ENCODE measurements at regions not wholly inside any gene's neighbourhood (a gene's known extent, or its start where the extent isn't known, plus 50 kb on each side); places are given as distances from the start of the nearest gene placed in this dataset.

GRCh38 chr14:51547260-51547659, 104.5 kb upstream of the FRMD6 start:
- no peak for FAIRE-seq

More at GRCh38 chr14:51547260-51547659, 104.5 kb upstream of the FRMD6 start:
- H2BK12ac ChIP-seq (ENCODE audit: low read depth, low read length) = no peak overlapping the region
- ChIA-PET CTCF (ENCODE audit: partially characterized antibody) (interaction anchor here (1.4 kb wide), 1 partner anchor 585 kb away, joined by 5 read pairs; no protein-coding TSS in a partner anchor), POLR2A (ENCODE audit: partially characterized antibody) (no interaction called here)
- H2AFZ ChIP-seq (ENCODE audit: low read length) = no peak overlapping the region
- no peak overlapping the region for H2BK120ac ChIP-seq (replicated peaks; ENCODE audit: low read depth, low read length)
- H3K4me1 ChIP-seq (replicated peaks in 1 of 4; ENCODE audit: control insufficient read depth in 3 of 4, insufficient read depth in 4 of 4, low read length in 3 of 4) = no peaks in the 10 kb centered on the region
- DNase-seq (ENCODE audit: low read depth in 1 of 2, low spot score in 2 of 2) = no peak
- no peak overlapping the region for H2BK15ac ChIP-seq (ENCODE audit: low read length)
- no peak overlapping the region for H4K8ac ChIP-seq (ENCODE audit: extremely low read depth, insufficient read depth, low read length)
- no peaks in the 10 kb centered on the region for H3K36me3 ChIP-seq (ENCODE audit: control insufficient read depth in 2 of 4, insufficient read depth in 4 of 4, low read length in 3 of 4)
- 88% methylated on average over 3 of the region's 3 CpGs; no CpG with 5 or more reads in 1 of the 2 experiments for WGBS, 2 experiments (ENCODE audit: extremely low coverage in 1 of 2, insufficient coverage in 1 of 2, insufficient read length in 1 of 2, insufficient replicate concordance in 2 of 2, low coverage in 1 of 2, low lambda C conversion rate in 2 of 2, missing lambda C conversion rate in 1 of 2)
- H3K23me2 ChIP-seq (ENCODE audit: low read depth, low read length) = no peaks in the 10 kb centered on the region
- no peak overlapping the region for H3K27ac ChIP-seq (ENCODE audit: low read depth, low read length)
- H4K20me1 ChIP-seq (replicated peaks in 1 of 2; ENCODE audit: control insufficient read depth in 1 of 2, insufficient read depth in 2 of 2, low read length in 2 of 2) = no peaks in the 10 kb centered on the region
- no peak overlapping the region for H2BK5ac ChIP-seq (ENCODE audit: low read depth, low read length)
- H3K23ac ChIP-seq (ENCODE audit: insufficient read length) = no peak overlapping the region
- H3K79me2 ChIP-seq (ENCODE audit: control insufficient read depth in 1 of 2, insufficient read depth in 2 of 2, low read length in 2 of 2) = no peaks in the 10 kb centered on the region
- no peaks in the 10 kb centered on the region for H3K27me3 ChIP-seq (replicated peaks in 1 of 4; ENCODE audit: control insufficient read depth in 3 of 4, extremely low read depth in 1 of 4, insufficient read depth in 3 of 4, low read length in 3 of 4)
- no peak for TF ChIP-seq JUND (IDR thresholded peaks at IDR 0.05; ENCODE audit: low read length)
- TF ChIP-seq TCF12 (IDR thresholded peaks at IDR 0.05; ENCODE audit: low read depth, low read length) = no peak
- no peak for TF ChIP-seq KDM1A (IDR thresholded peaks at IDR 0.05; ENCODE audit: borderline replicate concordance, low read length)
- TF ChIP-seq JUN (IDR thresholded peaks at IDR 0.05; ENCODE audit: low read depth, low read length) = no peak
- no peak for TF ChIP-seq ATF2 (IDR thresholded peaks at IDR 0.05; ENCODE audit: low read length)
- no peak for TF ChIP-seq SIN3A (conservative IDR thresholded peaks at IDR 0.05 in 1 of 2, IDR thresholded peaks at IDR 0.05 in 1 of 2; ENCODE audit: low read depth in 1 of 2, low read length in 2 of 2)
- no peak for TF ChIP-seq CEBPB (IDR thresholded peaks at IDR 0.05; ENCODE audit: low read depth, low read length)
- TF ChIP-seq POLR2A (IDR thresholded peaks at IDR 0.05; ENCODE audit: control extremely low read depth in 1 of 2, low read depth in 2 of 2, low read length in 2 of 2) = no peak
- TF ChIP-seq GABPA (IDR thresholded peaks at IDR 0.05; ENCODE audit: borderline replicate concordance, insufficient read depth, low read length) = no peak
- no peak for TF ChIP-seq NANOG (IDR thresholded peaks at IDR 0.05; ENCODE audit: insufficient read depth, low read depth, low read length, poor library complexity, severe bottlenecking)
- no peaks in the 10 kb centered on the region; a peak in 1 of 4 replicates for H3K9me3 ChIP-seq (ENCODE audit: insufficient read depth in 2 of 2, low read depth in 1 of 2, low read length in 1 of 2)
- H3K18ac ChIP-seq (ENCODE audit: extremely low read depth, low read length) = no peak overlapping the region
- no peak overlapping the region for H4K5ac ChIP-seq (ENCODE audit: insufficient read length, low read depth, low read length)
- H3K9ac ChIP-seq (replicated peaks in 1 of 4; ENCODE audit: extremely low read depth in 1 of 4, low read depth in 3 of 4, low read length in 3 of 4) = no peak overlapping the region
- H3K4ac ChIP-seq (replicated peaks; ENCODE audit: insufficient read length, low read depth, low read length) = no peak overlapping the region
- H3K4me2 ChIP-seq (ENCODE audit: insufficient read depth in 1 of 2, low read depth in 2 of 2, low read length in 2 of 2) = no peak overlapping the region
- no peak overlapping the region for H3K14ac ChIP-seq (ENCODE audit: insufficient read length)
- H3K79me1 ChIP-seq (ENCODE audit: low read depth, low read length) = no peaks in the 10 kb centered on the region
- no peak overlapping the region for H4K91ac ChIP-seq (replicated peaks; ENCODE audit: insufficient read length, low read length)
- no peak overlapping the region for H2AK5ac ChIP-seq (ENCODE audit: low read depth, low read length)
- H2BK20ac ChIP-seq (ENCODE audit: low read length) = no peak overlapping the region
- no peak overlapping the region for H3K56ac ChIP-seq (replicated peaks; ENCODE audit: insufficient read length, low read depth, low read length)
- no peak overlapping the region for H3K4me3 ChIP-seq (ENCODE audit: extremely low read depth in 1 of 4, insufficient read depth in 2 of 4, low read depth in 3 of 4, low read length in 4 of 4)

All from H1 (cell line).